GM19455 (cell line): ENCODE measurements at regions not wholly inside any gene's neighbourhood (a gene's known extent, or its start where the extent isn't known, plus 50 kb on each side); places are given as distances from the start of the nearest gene placed in this dataset.
"Not testable (repeated sequence)": the region's sequence is repeated elsewhere in the genome, so short reads cannot be mapped to it uniquely, and the experiment has no call there.

ENCODE experiments used
- ATAC-seq: cut with Tn5 transposase; IDR thresholded peaks from one replicate; pipeline ENCODE4 v1.9.1; 2021; ENCODE audit not compliant: unreplicated experiment

DNA sequence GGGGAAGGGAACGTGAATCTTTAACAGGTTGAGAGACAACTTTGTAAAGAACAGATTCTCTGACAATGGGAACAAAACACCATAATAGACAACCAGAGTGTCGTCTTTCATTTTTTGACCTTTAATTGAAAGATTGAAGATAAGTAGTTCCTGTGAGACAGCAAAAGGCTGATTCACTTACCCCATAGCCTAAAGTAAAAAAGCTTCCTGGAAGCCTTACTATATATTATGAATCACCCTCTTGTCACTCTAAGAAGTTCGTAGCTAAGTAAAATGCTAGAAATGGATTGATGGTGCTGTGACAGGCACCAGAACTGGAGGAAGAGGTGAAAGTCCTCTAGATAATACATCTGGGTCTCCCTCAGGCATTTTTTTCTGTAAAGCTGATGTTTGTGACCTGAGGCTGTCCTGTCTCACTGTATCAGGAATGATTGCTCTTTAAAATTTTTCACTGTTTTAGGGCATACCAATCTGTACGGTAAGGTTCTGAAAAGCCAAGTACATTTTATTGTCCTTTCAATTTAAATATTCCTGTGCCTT is 824.6 kb upstream of the SEMA6D start:
- no peak for ATAC-seq

DNA sequence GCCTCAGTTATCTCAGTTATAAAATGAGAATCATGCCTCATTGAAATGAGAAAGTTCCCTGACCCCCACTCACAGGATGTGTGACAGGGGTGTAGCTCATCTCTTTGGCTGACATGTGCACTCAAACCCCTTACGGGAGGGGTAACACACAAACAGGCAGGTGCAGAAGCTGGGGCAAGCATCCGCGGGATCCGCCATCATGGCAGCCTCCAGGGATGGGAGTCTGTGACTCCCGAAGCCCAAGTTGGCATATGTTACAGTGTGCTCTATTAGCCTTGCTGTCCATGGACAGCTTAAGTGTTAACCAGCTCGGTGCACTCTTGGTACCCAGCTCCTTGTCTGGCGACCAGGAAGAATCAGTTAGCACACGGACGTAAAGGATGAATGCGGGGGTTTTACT is 822.7 kb upstream of the SEMA6D start:
- ATAC-seq = no peak

DNA sequence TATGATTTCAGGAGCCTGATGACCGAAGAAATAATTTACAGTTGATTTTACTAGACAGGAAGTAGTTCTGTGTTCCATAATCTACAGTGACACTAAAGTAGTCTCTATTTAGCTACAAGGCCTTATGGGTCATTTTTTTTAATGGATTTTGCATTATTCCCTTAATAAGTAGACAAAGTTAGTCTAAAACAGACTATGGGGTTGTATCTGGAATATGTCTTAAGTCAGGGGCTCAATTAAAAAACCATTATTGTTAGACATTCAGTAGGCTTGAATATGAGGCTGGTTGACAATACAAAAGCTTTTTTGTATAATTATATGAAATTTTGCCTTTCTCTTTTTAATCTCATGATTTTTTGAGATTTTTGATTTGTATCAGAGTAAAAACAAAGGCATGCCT is 820.0 kb upstream of the SEMA6D start:
- no peak for ATAC-seq

DNA sequence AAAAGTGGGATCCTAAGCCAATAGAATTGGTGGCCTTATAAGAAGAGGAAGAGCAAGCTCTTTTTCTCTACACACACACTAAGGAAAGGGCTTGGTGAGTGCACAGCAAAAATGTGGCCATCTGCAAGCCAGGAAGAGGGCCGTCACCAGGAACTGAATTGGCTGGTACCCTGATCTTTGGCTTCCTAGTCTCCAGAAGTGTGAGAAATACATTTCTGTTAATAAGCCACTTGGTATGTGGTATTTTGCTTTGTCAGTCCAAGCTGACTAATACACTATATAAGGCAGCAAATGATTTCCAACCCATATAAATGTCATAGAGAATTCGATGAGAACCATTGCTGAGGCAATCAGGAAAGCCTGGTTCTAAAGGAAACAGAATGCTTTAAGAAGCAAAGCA is 816.3 kb upstream of the SEMA6D start:
- ATAC-seq = no peak

DNA sequence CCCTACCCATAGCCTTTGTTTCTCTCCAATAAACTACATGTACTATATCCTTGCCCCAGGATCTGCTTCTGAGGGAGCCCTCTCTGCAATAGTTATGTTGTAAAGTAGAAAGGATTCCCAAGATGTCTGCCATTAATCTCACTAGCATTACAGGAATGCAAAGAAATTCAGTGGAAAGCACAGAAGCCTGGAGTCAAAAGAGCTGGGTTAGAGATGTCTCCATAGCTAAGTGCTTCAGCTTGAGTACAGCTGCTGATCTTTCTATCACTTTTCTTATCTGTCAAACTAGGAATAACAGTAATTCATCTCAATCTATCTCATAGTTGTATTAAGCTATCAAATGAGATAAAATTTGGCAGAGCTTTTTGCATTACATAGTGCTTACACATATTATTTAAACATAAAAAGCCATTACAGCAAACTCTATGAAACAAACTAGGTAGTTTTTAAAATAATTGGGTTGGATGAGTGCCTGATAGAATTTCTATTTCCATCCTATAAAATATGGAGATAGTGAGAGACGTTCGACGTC is 799.5 kb upstream of the SEMA6D start:
- no peak for ATAC-seq

- no peak for ATAC-seq
Measured at GRCh38 chr15:46918462-46919140, 798.7 kb upstream of the SEMA6D start.

DNA sequence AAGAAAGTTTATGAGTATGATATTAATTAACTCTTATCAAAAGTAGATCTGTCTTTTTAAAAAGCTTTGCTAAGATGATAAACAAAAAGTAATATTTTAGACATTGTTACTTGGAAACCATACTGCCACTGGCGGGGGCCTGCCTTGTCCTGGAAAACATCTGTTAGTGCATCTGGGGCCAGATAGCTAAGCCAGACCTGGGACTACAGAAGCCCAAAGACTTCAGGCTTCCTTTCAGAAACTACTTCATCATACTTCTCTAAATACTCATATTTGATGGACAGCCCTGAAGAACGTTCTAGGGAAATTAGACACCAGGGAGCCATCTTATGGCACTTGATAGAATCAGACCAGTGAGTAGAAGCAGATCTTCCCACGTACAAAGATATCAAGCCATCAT is 795.4 kb upstream of the SEMA6D start:
- ATAC-seq = no peak

GRCh38 chr15:46930426-46930825 is 786.9 kb upstream of the SEMA6D start:
- no peak for ATAC-seq

- ATAC-seq = no peak
Measured at GRCh38 chr15:46933332-46933731, 784.0 kb upstream of the SEMA6D start.

- no peak for ATAC-seq
Measured at GRCh38 chr15:46934851-46935250, 782.5 kb upstream of the SEMA6D start.

GRCh38 chr15:46938169-46938568 is 779.1 kb upstream of the SEMA6D start:
- ATAC-seq = no peak

- ATAC-seq = no peak
Measured at GRCh38 chr15:46941241-46941640, 776.1 kb upstream of the SEMA6D start.

GRCh38 chr15:46946953-46947352 is 770.4 kb upstream of the SEMA6D start:
- no peak for ATAC-seq

DNA sequence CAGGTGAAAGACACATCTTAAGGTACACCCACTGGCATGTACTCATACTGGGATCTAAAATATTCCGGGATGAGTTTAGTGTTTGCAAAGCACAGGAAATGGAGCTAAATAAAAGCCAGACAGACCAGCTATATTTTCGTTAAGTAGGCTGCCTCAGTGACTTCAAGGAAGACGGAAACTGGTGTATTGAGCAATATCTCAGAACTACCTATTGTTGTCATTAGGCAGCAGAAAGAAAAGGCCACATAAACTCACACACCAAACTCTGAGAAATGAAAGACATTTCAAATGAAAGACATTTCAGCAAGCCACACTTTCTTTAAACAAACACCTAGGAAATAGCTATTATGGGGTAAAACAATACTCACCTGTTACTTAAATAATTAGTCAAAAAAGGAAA is 761.7 kb upstream of the SEMA6D start:
- ATAC-seq = no peak

- ATAC-seq = no peak
Measured at GRCh38 chr15:46956456-46956855, 760.8 kb upstream of the SEMA6D start.

GRCh38 chr15:46956881-46957280 is 760.4 kb upstream of the SEMA6D start:
- ATAC-seq = no peak

GRCh38 chr15:46960581-46960980 is 756.7 kb upstream of the SEMA6D start:
- ATAC-seq = no peak

GRCh38 chr15:46961795-46962194 is 755.5 kb upstream of the SEMA6D start:
- no peak for ATAC-seq

GRCh38 chr15:46988055-46988454 is 729.2 kb upstream of the SEMA6D start:
- not testable (repeated sequence) for ATAC-seq

GRCh38 chr15:46996359-46996758 is 720.9 kb upstream of the SEMA6D start:
- ATAC-seq = no peak

GRCh38 chr15:46997501-46997900 is 719.8 kb upstream of the SEMA6D start:
- ATAC-seq = no peak

- ATAC-seq = no peak
Measured at GRCh38 chr15:47003568-47003967, 713.7 kb upstream of the SEMA6D start.

DNA sequence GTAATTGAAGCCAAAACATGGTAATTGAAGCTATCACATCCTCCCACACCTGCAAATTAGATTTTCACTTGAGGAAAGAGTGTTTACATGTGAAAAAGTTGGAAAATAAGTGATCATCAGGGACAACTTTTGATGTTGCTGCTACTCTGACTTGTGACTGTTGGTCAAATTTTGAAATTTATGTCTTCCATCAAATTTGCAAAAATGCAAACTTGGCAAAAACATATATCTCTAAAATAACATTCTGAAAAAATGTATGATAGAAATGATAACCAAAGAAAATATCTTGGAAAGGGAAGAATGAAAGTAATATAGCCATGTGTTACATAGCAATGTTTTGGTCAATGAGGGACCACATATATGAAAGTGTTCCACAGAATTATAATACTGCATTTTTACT is 703.9 kb upstream of the SEMA6D start:
- ATAC-seq = no peak
